HCT116 (cell line): ENCODE measurements at regions not wholly inside any gene's neighbourhood (a gene's known extent, or its start where the extent isn't known, plus 50 kb on each side); places are given as distances from the start of the nearest gene placed in this dataset.

Source experiments
- ATAC-seq: fragments of 200-7000 bp; cut with Tn5 transposase; 2 replicates; pipeline ENCODE4 v1.9.1; 2020; ENCODE audit warnings: mild to moderate bottlenecking, moderate library complexity
- BruUV-seq: library from RNA; stranded (reverse); fragments of 400-500 nt; replicated peaks from 2 replicates; lab custom pipeline; 2021; lab: Mats Ljungman, UMichigan
- CTCF ChIA-PET: fragments of 300-600 bp; sonication (Branson Sonifier 250); formaldehyde crosslinking; loops from one replicate; lab custom pipeline; 2021; ENCODE audit warnings: antibody characterized with exemption; lab: Charles Lee
- POLR2A ChIA-PET: fragments of 300-600, 350-600 bp; sonication (Branson Sonifier 250); formaldehyde crosslinking; loops from one replicate; lab custom pipeline; 2021; ENCODE audit warnings: antibody characterized with exemption; lab: Charles Lee
- RAD21 ChIA-PET, 2 experiments: fragments of 300-600 bp; sonication (Branson Sonifier 250); formaldehyde crosslinking; loops; one replicate each; lab custom pipeline; 2023; ENCODE audit warnings: low total read pairs in 2 of 2; ENCODE audit not compliant: uncharacterized antibody in 2 of 2, unreplicated experiment in 2 of 2, low non-redundant PET in 1 of 2; lab: Charles Lee
- DNase-seq: peaks from one replicate; pipeline ENCODE4 v3.0.0-alpha.2; 2010; ENCODE audit warnings: low read depth, low spot score
- H2AFZ ChIP-seq: fragments of 200-600 bp; shearing (Covaris generic), sonication (generic); 2 replicates; pipeline ENCODE4 v1.6.1; 2017; ENCODE audit warnings: low read depth, mixed run types, mixed read lengths, antibody characterized with exemption, low read length; ENCODE audit not compliant: poor library complexity, severe bottlenecking
- H3K27ac ChIP-seq: 2 replicates; pipeline ENCODE4 v1.5.1; 2012; ENCODE audit warnings: low read depth, low read length
- H3K27me3 ChIP-seq: fragments of 200-600 bp; sonication (generic); 2 replicates; pipeline ENCODE4 v1.6.1; 2016; ENCODE audit warnings: mixed run types, low read length, mixed read lengths; ENCODE audit not compliant: insufficient read depth
- H3K36me3 ChIP-seq, 2 experiments: fragments of 200-500 bp in 1 of 2; fragments of 200-600 bp in 1 of 2; sonication (Bioruptor generic) in 1 of 2; sonication (generic) in 1 of 2; 2 replicates each; pipeline versions ENCODE4 v1.5.1 to v1.6.1; 2014 to 2016; ENCODE audit warnings: low read length in 2 of 2, inconsistent platforms in 1 of 2, mixed read lengths in 1 of 2, mixed run types in 1 of 2; ENCODE audit not compliant: insufficient read depth in 2 of 2, control insufficient read depth in 1 of 2
- H3K4me1 ChIP-seq, 2 experiments: fragments of 200-600 bp in 1 of 2; sonication (generic) in 1 of 2; 2 replicates each; pipeline versions ENCODE4 v1.5.1 to v1.6.1; 2012 to 2017; ENCODE audit warnings: low read length in 2 of 2, inconsistent platforms in 1 of 2, mild to moderate bottlenecking in 1 of 2, mixed read lengths in 1 of 2, mixed run types in 1 of 2, moderate library complexity in 1 of 2; ENCODE audit not compliant: insufficient read depth in 2 of 2, control insufficient read depth in 1 of 2
- H3K4me2 ChIP-seq: fragments of 200-600 bp; sonication (generic); 2 replicates; pipeline ENCODE4 v1.6.1; 2017; ENCODE audit warnings: mixed run types, low read length, mixed read lengths
- H3K4me3 ChIP-seq, 2 experiments: fragments of 200-600 bp in 1 of 2; sonication (generic) in 1 of 2; replicated peaks in 1 of 2; 2 replicates each; pipeline ENCODE4 v1.5.1; 2011 to 2016; ENCODE audit warnings: low read length in 2 of 2, control low read depth in 1 of 2, low read depth in 1 of 2, mild to moderate bottlenecking in 1 of 2, mixed read lengths in 1 of 2, mixed run types in 1 of 2
- H3K79me2 ChIP-seq: fragments of 200-600 bp; sonication (generic); 2 replicates; pipeline ENCODE4 v1.6.1; 2017; ENCODE audit warnings: mild to moderate bottlenecking, mixed run types, low read length, moderate library complexity, mixed read lengths; ENCODE audit not compliant: insufficient read depth
- H3K9ac ChIP-seq: fragments of 200-600 bp; sonication (generic); 2 replicates; pipeline ENCODE4 v1.6.1; 2016; ENCODE audit warnings: low read length, mixed read lengths
- H3K9me2 ChIP-seq: fragments of 200-600 bp; sonication (generic), shearing (Covaris generic); 2 replicates; pipeline ENCODE4 v1.6.1; 2017; ENCODE audit warnings: mixed run types, mild to moderate bottlenecking, moderate library complexity; ENCODE audit not compliant: insufficient read depth
- H3K9me3 ChIP-seq, 2 experiments: fragments of 200-500 bp in 1 of 2; fragments of 200-600 bp in 1 of 2; sonication (Bioruptor generic) in 1 of 2; sonication (generic) in 1 of 2; 2 replicates each; pipeline ENCODE4 v1.6.1; 2014 to 2017; ENCODE audit warnings: low read length in 2 of 2, mixed read lengths in 2 of 2, inconsistent platforms in 1 of 2, low read depth in 1 of 2, mild to moderate bottlenecking in 1 of 2, mixed run types in 1 of 2, moderate library complexity in 1 of 2; ENCODE audit not compliant: control insufficient read depth in 1 of 2, insufficient read depth in 1 of 2
- H4K20me1 ChIP-seq: fragments of 200-600 bp; sonication (generic), shearing (Covaris generic); 2 replicates; pipeline ENCODE4 v1.6.1; 2017; ENCODE audit warnings: mixed run types, mild to moderate bottlenecking, moderate library complexity; ENCODE audit not compliant: insufficient read depth
- CBX3 ChIP-seq: IDR thresholded peaks from 2 replicates; pipeline ENCODE4 v1.6.1; 2012; ENCODE audit warnings: low read depth
- CEBPB ChIP-seq: IDR thresholded peaks from 2 replicates; pipeline ENCODE4 v1.6.1; 2012; ENCODE audit warnings: low read depth
- EZH2 ChIP-seq: fragments of 200-600 bp; sonication (generic); IDR thresholded peaks from 2 replicates; pipeline ENCODE4 v1.6.1; 2017; ENCODE audit warnings: antibody characterized with exemption, mixed run types
- FOSL1 ChIP-seq: IDR thresholded peaks from 2 replicates; pipeline ENCODE4 v1.6.1; 2012; ENCODE audit warnings: low read depth
- POLR2AphosphoS5 ChIP-seq: IDR thresholded peaks from 2 replicates; pipeline ENCODE4 v1.6.1; 2011; ENCODE audit warnings: mild to moderate bottlenecking, low read depth, low read length, moderate library complexity
- RAD21 ChIP-seq: IDR thresholded peaks from 2 replicates; pipeline ENCODE4 v1.6.1; 2012; ENCODE audit warnings: low read depth, mild to moderate bottlenecking
- SIN3A ChIP-seq: IDR thresholded peaks from 2 replicates; pipeline ENCODE4 v1.6.1; 2012; ENCODE audit warnings: low read depth
- SP1 ChIP-seq: IDR thresholded peaks from 2 replicates; pipeline ENCODE4 v1.6.1; 2012; ENCODE audit warnings: low read depth
- TCF7L2 ChIP-seq: IDR thresholded peaks from 2 replicates; pipeline ENCODE4 v1.7.0; 2011; ENCODE audit warnings: borderline replicate concordance, inconsistent platforms; ENCODE audit not compliant: insufficient read depth, insufficient read length; ENCODE audit errors: extremely low read depth
- ZBTB33 ChIP-seq: IDR thresholded peaks from 2 replicates; pipeline ENCODE4 v1.6.1; 2011; ENCODE audit warnings: mild to moderate bottlenecking, low read length, moderate library complexity; ENCODE audit not compliant: insufficient replicate concordance; ENCODE audit errors: extremely low read depth
- ZNF274 ChIP-seq: fragments of 200-500 bp; sonication (Bioruptor generic); IDR thresholded peaks from 2 replicates; pipeline ENCODE4 v1.6.1; 2014; ENCODE audit warnings: mild to moderate bottlenecking, low read depth, low read length, inconsistent platforms
- intact Hi-C: fragments of 100-400 bp; cut with micrococcal nuclease; formaldehyde crosslinking; loops from 2 replicates; pipeline ENCODE4 v1.10.0; 2022
- TF ChIP-seq, protein P1 (sequence below), 3 experiments: fragments of 200-600 bp in 1 of 3; sonication (generic) in 1 of 3; IDR thresholded peaks in 2 of 3; conservative IDR thresholded peaks in 1 of 3; 2 replicates each; pipeline ENCODE4 v1.5.1; 2012 to 2017; ENCODE audit warnings: low read depth in 2 of 3, low read length in 2 of 3, antibody characterized with exemption in 1 of 3, borderline replicate concordance in 1 of 3, control low read depth in 1 of 3, mild to moderate bottlenecking in 1 of 3, mixed read lengths in 1 of 3, mixed run types in 1 of 3, moderate library complexity in 1 of 3; ENCODE audit not compliant: insufficient read depth in 1 of 3
- TF ChIP-seq, protein P2 (sequence below): IDR thresholded peaks from 2 replicates; pipeline ENCODE4 v1.6.1; 2012; ENCODE audit warnings: low read depth

- no peak overlapping the region for H3K27ac ChIP-seq
- no peak for ATAC-seq
- H3K9ac ChIP-seq = no peak overlapping the region
- H3K9me3 ChIP-seq = no peaks in the 10 kb centered on the region
- RAD21 ChIA-PET = no interaction called here
- no peak for DNase-seq
- H3K27me3 ChIP-seq = no peaks in the 10 kb centered on the region
- BruUV-seq = no TSS peak
- H3K4me3 ChIP-seq = no peak overlapping the region
- intact Hi-C loops = no loop called here
- POLR2A ChIA-PET = no interaction called here
- no peaks in the 10 kb centered on the region for H3K36me3 ChIP-seq
- H3K9me2 ChIP-seq = no peaks in the 10 kb centered on the region
- CTCF ChIA-PET = no interaction called here
- no peaks in the 10 kb centered on the region for H3K4me1 ChIP-seq
- H4K20me1 ChIP-seq = no peaks in the 10 kb centered on the region
- H2AFZ ChIP-seq = no peak overlapping the region
- TF ChIP-seq CBX3 (no peak), FOSL1 (no peak), ZBTB33 (no peak), TCF7L2 (no peak), SP1 (no peak), ZNF274 (no peak), POLR2AphosphoS5 (no peak), CEBPB (no peak), SIN3A (no peak), RAD21 (no peak)
- no peak overlapping the region for H3K4me2 ChIP-seq
- H3K79me2 ChIP-seq = no peaks in the 10 kb centered on the region
Observed at GRCh38 chr2:71992036-71992435, 155.6 kb downstream of the CYP26B1 start.

DNA sequence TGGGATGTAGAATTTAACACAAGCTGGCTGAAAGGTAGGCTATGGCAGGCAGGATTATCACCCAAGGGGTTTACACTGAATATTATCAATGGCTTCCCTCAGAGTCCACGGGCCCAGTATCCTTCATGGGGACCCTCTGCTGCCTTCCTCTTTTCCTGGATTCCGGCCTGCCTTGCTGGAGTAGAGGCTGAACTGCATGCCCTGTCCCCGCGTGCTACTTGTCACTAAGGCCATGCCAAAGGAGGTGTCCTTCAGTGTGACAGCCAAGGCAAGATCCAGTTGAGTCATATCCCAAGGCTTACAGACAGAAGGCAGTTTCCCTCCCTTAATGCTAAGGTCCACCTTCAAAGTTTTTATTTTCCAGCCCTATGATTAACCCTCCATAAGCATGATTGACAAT is 156.3 kb downstream of the CYP26B1 start:
- intact Hi-C loops = no loop called here
- CTCF ChIA-PET = no interaction called here
- no peak overlapping the region for H3K9ac ChIP-seq

More for the DNA sequence above, 156.3 kb downstream of the CYP26B1 start:
- POLR2A ChIA-PET = no interaction called here
- no peak overlapping the region for H3K4me3 ChIP-seq
- no peaks in the 10 kb centered on the region for H3K4me1 ChIP-seq
- no peaks in the 10 kb centered on the region for H3K27me3 ChIP-seq
- DNase-seq (no peak), ATAC-seq (no peak)
- TF ChIP-seq, protein P1, sequence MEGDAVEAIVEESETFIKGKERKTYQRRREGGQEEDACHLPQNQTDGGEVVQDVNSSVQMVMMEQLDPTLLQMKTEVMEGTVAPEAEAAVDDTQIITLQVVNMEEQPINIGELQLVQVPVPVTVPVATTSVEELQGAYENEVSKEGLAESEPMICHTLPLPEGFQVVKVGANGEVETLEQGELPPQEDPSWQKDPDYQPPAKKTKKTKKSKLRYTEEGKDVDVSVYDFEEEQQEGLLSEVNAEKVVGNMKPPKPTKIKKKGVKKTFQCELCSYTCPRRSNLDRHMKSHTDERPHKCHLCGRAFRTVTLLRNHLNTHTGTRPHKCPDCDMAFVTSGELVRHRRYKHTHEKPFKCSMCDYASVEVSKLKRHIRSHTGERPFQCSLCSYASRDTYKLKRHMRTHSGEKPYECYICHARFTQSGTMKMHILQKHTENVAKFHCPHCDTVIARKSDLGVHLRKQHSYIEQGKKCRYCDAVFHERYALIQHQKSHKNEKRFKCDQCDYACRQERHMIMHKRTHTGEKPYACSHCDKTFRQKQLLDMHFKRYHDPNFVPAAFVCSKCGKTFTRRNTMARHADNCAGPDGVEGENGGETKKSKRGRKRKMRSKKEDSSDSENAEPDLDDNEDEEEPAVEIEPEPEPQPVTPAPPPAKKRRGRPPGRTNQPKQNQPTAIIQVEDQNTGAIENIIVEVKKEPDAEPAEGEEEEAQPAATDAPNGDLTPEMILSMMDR (IDR thresholded peaks at IDR 0.05 in 2 of 3, conservative IDR thresholded peaks at IDR 0.05 in 1 of 3; ENCODE audit: borderline replicate concordance in 1 of 3, insufficient read depth in 1 of 3, low read depth in 2 of 3, low read length in 2 of 3) = no peak
- TF ChIP-seq POLR2AphosphoS5 (no peak), EZH2 (no peak)
- TF ChIP-seq, protein P2, sequence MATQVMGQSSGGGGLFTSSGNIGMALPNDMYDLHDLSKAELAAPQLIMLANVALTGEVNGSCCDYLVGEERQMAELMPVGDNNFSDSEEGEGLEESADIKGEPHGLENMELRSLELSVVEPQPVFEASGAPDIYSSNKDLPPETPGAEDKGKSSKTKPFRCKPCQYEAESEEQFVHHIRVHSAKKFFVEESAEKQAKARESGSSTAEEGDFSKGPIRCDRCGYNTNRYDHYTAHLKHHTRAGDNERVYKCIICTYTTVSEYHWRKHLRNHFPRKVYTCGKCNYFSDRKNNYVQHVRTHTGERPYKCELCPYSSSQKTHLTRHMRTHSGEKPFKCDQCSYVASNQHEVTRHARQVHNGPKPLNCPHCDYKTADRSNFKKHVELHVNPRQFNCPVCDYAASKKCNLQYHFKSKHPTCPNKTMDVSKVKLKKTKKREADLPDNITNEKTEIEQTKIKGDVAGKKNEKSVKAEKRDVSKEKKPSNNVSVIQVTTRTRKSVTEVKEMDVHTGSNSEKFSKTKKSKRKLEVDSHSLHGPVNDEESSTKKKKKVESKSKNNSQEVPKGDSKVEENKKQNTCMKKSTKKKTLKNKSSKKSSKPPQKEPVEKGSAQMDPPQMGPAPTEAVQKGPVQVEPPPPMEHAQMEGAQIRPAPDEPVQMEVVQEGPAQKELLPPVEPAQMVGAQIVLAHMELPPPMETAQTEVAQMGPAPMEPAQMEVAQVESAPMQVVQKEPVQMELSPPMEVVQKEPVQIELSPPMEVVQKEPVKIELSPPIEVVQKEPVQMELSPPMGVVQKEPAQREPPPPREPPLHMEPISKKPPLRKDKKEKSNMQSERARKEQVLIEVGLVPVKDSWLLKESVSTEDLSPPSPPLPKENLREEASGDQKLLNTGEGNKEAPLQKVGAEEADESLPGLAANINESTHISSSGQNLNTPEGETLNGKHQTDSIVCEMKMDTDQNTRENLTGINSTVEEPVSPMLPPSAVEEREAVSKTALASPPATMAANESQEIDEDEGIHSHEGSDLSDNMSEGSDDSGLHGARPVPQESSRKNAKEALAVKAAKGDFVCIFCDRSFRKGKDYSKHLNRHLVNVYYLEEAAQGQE = no peak
- no peaks in the 10 kb centered on the region for H3K36me3 ChIP-seq
- H3K79me2 ChIP-seq = no peaks in the 10 kb centered on the region
- no peaks in the 10 kb centered on the region for H4K20me1 ChIP-seq
- H3K9me3 ChIP-seq = no peaks in the 10 kb centered on the region
- BruUV-seq = no TSS peak
- RAD21 ChIA-PET = no interaction called here
- H2AFZ ChIP-seq = no peak overlapping the region
- no peak overlapping the region for H3K27ac ChIP-seq
- no peak overlapping the region for H3K4me2 ChIP-seq
- H3K9me2 ChIP-seq = no peaks in the 10 kb centered on the region
